ENCODE measurements at regions not wholly inside any gene's neighbourhood (a gene's known extent, or its start where the extent isn't known, plus 50 kb on each side); places are given as distances from the start of the nearest gene placed in this dataset.
"Not testable (repeated sequence)": the region's sequence is repeated elsewhere in the genome, so short reads cannot be mapped to it uniquely, and the experiment has no call there.

DNA sequence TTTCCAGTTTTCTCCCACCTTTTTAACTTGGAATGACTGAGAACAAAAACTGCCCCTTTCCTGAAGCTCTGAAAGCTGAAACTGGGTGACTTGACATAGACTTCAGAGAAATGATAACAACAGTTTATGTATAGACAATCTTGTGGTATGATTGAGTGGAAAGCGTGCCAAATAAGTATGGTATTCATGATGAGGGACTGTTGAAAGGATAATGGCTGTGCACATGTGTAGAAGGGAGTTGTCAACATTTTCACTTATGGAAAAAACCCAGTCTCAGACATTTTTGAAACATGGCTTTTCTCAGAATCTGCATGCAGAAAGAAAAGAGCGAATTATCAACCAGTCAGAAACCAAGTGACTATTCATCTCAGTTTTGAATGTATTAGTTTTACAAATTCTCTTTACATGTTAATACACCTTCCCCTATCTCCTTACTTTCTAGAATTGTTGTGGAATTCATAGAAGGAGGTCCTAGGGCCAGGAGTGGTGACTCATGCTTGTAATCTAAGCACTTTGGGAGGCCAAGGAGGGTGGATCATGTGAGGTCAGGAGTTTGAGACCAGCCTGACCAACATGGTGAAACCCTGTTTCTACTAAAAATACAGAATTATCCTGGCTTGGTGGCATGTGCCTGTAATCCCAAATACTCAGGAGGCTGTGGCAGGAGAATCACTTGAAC lies 261.2 kb downstream of the S1PR1 start:
- no peaks in the 10 kb centered on the region for H3K9me3 ChIP-seq
- WGBS, 5 donors = 43 to 92% (median 83%) methylated on average over 2 of the region's 2 CpGs
- intact Hi-C loops (cut with DNase I; ENCODE audit: low total_unique reads) = no loop called here
- no peak for TF ChIP-seq EP300 (IDR thresholded peaks at IDR 0.05)
- no peak for TF ChIP-seq POLR2A (IDR thresholded peaks at IDR 0.05)
- TF ChIP-seq, protein P1, sequence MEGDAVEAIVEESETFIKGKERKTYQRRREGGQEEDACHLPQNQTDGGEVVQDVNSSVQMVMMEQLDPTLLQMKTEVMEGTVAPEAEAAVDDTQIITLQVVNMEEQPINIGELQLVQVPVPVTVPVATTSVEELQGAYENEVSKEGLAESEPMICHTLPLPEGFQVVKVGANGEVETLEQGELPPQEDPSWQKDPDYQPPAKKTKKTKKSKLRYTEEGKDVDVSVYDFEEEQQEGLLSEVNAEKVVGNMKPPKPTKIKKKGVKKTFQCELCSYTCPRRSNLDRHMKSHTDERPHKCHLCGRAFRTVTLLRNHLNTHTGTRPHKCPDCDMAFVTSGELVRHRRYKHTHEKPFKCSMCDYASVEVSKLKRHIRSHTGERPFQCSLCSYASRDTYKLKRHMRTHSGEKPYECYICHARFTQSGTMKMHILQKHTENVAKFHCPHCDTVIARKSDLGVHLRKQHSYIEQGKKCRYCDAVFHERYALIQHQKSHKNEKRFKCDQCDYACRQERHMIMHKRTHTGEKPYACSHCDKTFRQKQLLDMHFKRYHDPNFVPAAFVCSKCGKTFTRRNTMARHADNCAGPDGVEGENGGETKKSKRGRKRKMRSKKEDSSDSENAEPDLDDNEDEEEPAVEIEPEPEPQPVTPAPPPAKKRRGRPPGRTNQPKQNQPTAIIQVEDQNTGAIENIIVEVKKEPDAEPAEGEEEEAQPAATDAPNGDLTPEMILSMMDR (IDR thresholded peaks at IDR 0.05) = no peak
- TF ChIP-seq POLR2AphosphoS5 (IDR thresholded peaks at IDR 0.05) = no peak
- no peak overlapping the region for H3K4me3 ChIP-seq
- H3K27ac ChIP-seq = no peak overlapping the region
- H3K4me1 ChIP-seq = no peaks in the 10 kb centered on the region
- no peak for DNase-seq
- H3K36me3 ChIP-seq = no peaks in the 10 kb centered on the region
- no peaks in the 10 kb centered on the region for H3K27me3 ChIP-seq

DNA sequence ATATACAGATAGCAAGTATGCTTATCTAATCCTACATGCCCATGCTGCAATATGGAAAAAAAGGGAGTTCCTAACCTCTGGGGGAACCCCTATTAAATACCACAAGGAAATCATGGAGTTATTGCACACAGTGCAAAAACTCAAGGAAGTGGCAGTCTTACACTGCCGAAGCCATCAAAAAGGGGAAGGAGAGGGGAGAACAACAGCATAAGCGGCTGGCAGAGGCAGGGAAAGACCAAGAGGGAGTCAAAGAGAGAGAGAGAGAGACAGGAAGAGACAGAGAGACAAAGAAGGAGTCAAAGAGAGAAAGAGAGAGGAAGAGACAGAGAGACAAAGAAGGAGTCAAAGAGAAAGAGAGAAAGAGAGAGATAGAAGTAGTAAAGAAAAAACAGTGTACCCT lies 267.3 kb downstream of the S1PR1 start:
- H3K4me3 ChIP-seq; H3K27me3 ChIP-seq; H3K27ac ChIP-seq; intact Hi-C loops (cut with DNase I; ENCODE audit: low total_unique reads); H3K36me3 ChIP-seq; H3K9me3 ChIP-seq; H3K4me1 ChIP-seq; DNase-seq: not testable (repeated sequence)
- WGBS, 5 donors = 36 to 67% (median 61%) methylated on average over 2 of the region's 2 CpGs

DNA sequence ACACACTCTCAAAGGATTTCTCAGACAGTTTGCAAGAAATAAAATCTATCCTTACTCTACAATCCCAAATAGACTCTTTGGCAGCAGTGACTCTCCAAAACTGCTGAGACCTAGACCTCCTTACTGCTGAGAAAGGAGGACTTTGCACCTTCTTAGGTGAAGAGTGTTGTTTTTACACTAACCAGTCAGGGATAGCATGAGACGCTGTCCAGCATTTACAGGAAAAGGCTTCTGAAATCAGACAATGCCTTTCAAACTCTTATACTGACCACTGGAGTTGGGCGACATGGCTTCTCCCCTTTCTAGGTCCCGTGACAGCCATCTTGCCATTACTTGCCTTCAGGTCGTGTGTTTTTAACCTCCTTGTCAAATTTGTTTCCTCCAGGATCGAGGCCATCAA lies 268.4 kb downstream of the S1PR1 start:
- DNase-seq; intact Hi-C loops (cut with DNase I; ENCODE audit: low total_unique reads); H3K27ac ChIP-seq; H3K9me3 ChIP-seq; H3K36me3 ChIP-seq; H3K4me3 ChIP-seq; H3K4me1 ChIP-seq; H3K27me3 ChIP-seq: not testable (repeated sequence)
- WGBS, 5 donors = 74 to 88% (median 83%) methylated on average over 5 of the region's 5 CpGs

DNA sequence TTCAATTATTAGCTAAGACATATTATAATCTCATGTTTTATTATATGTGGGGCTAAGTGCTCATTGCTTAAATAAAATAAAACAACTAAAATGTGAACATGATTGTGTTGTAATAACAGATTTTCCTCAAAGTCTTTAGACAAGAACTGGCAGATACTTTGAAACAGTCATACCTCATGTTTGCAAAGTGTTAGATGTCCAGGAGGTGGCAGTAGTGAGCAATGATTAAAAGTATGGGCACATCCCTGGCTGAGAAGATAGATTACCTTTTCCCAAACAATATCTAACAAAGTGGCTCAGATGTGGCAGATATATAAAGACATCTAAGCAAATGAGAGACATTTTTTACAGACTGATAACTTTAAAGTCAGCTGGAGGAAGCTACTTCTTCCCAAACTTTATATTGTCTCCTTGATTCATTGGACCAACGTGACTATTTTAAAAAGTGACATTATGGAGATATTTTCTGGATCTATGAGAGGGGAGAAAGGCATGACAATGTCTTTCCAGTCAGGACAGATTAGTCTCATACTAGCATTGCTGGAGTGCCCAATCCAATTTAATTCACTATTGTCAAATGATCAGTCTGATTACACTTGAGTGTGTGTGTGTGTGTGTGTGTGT lies 269.8 kb downstream of the S1PR1 start:
- DNase-seq = peak in 1 of 2 donors; percentile 60
- TF ChIP-seq, protein P1 (IDR thresholded peaks at IDR 0.05) = peak in 4 of 7 experiments; percentile 32 to 65 (median 40)
- no peak for TF ChIP-seq EP300 (IDR thresholded peaks at IDR 0.05)
- TF ChIP-seq POLR2A (IDR thresholded peaks at IDR 0.05) = no peak
- Histone ChIP-seq H3K27me3 (no peaks in the 10 kb centered on the region), H3K27ac (no peak overlapping the region), H3K4me1 (no peaks in the 10 kb centered on the region), H3K9me3 (no peaks in the 10 kb centered on the region), H3K4me3 (no peak overlapping the region), H3K36me3 (no peaks in the 10 kb centered on the region)
- intact Hi-C loops (cut with DNase I; ENCODE audit: low total_unique reads) = no loop called here
- 0 to 90% (median 82%) methylated on average over 1 of the region's 1 CpG for WGBS, 5 donors

DNA sequence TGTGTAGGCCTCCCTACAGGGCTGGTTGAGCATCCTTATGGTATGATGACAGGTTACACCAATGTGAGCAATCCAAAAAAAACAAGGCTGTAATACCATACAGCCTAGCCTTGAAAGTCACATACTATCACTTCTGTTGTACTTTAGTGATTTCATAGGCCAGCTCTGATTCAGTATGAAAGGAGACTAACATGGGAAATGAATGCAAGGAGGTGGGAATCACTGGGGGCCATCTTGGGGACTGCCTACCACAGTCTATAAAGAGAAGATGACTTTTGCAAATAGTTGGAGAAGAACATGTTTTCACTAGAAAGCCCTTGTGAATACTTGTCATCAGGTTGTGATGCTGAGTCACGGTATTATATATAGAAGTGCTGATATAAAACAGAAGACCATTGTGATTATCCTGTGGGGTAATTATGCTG lies 270.7 kb downstream of the S1PR1 start:
- intact Hi-C loops (cut with DNase I; ENCODE audit: low total_unique reads) = no loop called here
- WGBS, 5 donors = 78 to 92% (median 90%) methylated on average over 1 of the region's 1 CpG
- H3K36me3 ChIP-seq = no peaks in the 10 kb centered on the region
- TF ChIP-seq POLR2AphosphoS5 (IDR thresholded peaks at IDR 0.05) (no peak), POLR2A (IDR thresholded peaks at IDR 0.05) (no peak), EP300 (IDR thresholded peaks at IDR 0.05) (no peak)
- TF ChIP-seq, protein P1 (IDR thresholded peaks at IDR 0.05) = no peak
- no peaks in the 10 kb centered on the region for H3K27me3 ChIP-seq
- no peaks in the 10 kb centered on the region for H3K4me1 ChIP-seq
- H3K27ac ChIP-seq = no peak overlapping the region
- H3K9me3 ChIP-seq = no peaks in the 10 kb centered on the region
- no peak for DNase-seq
- no peak overlapping the region for H3K4me3 ChIP-seq
